ENCODE measurements at regions not wholly inside any gene's neighbourhood (a gene's known extent, or its start where the extent isn't known, plus 50 kb on each side); places are given as distances from the start of the nearest gene placed in this dataset.

DNA sequence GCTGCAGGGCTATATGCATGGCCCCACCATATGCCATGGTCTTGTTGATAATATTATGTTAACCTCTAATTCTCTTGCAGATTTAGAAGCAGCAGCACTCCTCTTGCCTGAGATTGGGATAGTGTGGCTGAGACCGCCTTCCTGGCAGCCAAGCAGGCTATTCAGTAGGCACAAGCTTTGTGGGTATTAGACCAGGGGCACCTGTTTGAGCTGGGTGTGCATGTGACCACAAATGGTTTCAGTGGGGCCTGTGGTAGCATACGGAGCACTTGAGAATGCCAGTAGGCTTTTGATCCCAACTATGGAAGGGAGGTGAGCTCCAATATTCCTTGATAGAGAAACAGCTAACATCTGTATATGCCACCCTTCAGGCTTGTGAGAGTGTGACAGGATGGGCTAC is 625.1 kb upstream of the NUDT12 start:
- TF ChIP-seq GATA2 (IDR thresholded peaks at IDR 0.05; ENCODE audit: low read depth, low read length) = no peak
- no peak for TF ChIP-seq GATA3 (IDR thresholded peaks at IDR 0.05; ENCODE audit: low read depth, low read length)
